TTC549 (cell line): ENCODE measurements at regions not wholly inside any gene's neighbourhood (a gene's known extent, or its start where the extent isn't known, plus 50 kb on each side); places are given as distances from the start of the nearest gene placed in this dataset.

Source experiments
- FAIRE-seq: peaks from 2 replicates; lab custom pipeline; 2012; peaks lifted over from hg19 to GRCh38; lab: Jason Lieb, UNC

- no peak for FAIRE-seq
Measured at GRCh38 chr6:150651808-150652470, 52.3 kb downstream of the PLEKHG1 start.

GRCh38 chr6:150652848-150653613, 53.3 kb downstream of the PLEKHG1 start:
- FAIRE-seq, result no peak

- no peak for FAIRE-seq
Measured at GRCh38 chr6:150654608-150655007, 54.9 kb downstream of the PLEKHG1 start.

- FAIRE-seq, result no peak
Measured at GRCh38 chr6:150656156-150656555, 56.5 kb downstream of the PLEKHG1 start.

GRCh38 chr6:150658421-150658820, 58.7 kb downstream of the PLEKHG1 start:
- no peak for FAIRE-seq

- no peak for FAIRE-seq
Measured at GRCh38 chr6:150659046-150659763, 59.5 kb downstream of the PLEKHG1 start.

GRCh38 chr6:150661216-150662007, 61.7 kb downstream of the PLEKHG1 start:
- no peak for FAIRE-seq

GRCh38 chr6:150662814-150663213, 63.1 kb downstream of the PLEKHG1 start:
- FAIRE-seq, result no peak

- FAIRE-seq, result no peak
Measured at GRCh38 chr6:150664091-150664490, 64.4 kb downstream of the PLEKHG1 start.

- no peak for FAIRE-seq
Measured at GRCh38 chr6:150666071-150666470, 66.4 kb downstream of the PLEKHG1 start.

- FAIRE-seq, result no peak
Measured at GRCh38 chr6:150667359-150667758, 67.7 kb downstream of the PLEKHG1 start.

GRCh38 chr6:150667977-150668716, 68.5 kb downstream of the PLEKHG1 start:
- FAIRE-seq, result peak; percentile 86

- no peak for FAIRE-seq
Measured at GRCh38 chr6:150668900-150669302, 69.2 kb downstream of the PLEKHG1 start.

- FAIRE-seq, result no peak
Measured at GRCh38 chr6:150670311-150670710, 70.6 kb downstream of the PLEKHG1 start.

- FAIRE-seq, result no peak
Measured at GRCh38 chr6:150672800-150673199, 73.1 kb downstream of the PLEKHG1 start.

- no peak for FAIRE-seq
Measured at GRCh38 chr6:150673720-150674346, 74.1 kb downstream of the PLEKHG1 start.

GRCh38 chr6:150676344-150676743, 76.7 kb downstream of the PLEKHG1 start:
- FAIRE-seq, result no peak

- no peak for FAIRE-seq
Measured at GRCh38 chr6:150676772-150677171, 77.1 kb downstream of the PLEKHG1 start.

GRCh38 chr6:150680510-150680909, 80.8 kb downstream of the PLEKHG1 start:
- FAIRE-seq, result no peak

- FAIRE-seq, result no peak
Measured at GRCh38 chr6:150681578-150682395, 82.1 kb downstream of the PLEKHG1 start.
